HG02885 (cell line): ENCODE measurements at regions not wholly inside any gene's neighbourhood (a gene's known extent, or its start where the extent isn't known, plus 50 kb on each side); places are given as distances from the start of the nearest gene placed in this dataset.

ENCODE experiments used
- ATAC-seq: cut with Tn5 transposase; IDR thresholded peaks from one replicate; pipeline ENCODE4 v1.9.1; 2021; ENCODE audit warnings: mild to moderate bottlenecking; ENCODE audit not compliant: unreplicated experiment, poor library complexity

DNA sequence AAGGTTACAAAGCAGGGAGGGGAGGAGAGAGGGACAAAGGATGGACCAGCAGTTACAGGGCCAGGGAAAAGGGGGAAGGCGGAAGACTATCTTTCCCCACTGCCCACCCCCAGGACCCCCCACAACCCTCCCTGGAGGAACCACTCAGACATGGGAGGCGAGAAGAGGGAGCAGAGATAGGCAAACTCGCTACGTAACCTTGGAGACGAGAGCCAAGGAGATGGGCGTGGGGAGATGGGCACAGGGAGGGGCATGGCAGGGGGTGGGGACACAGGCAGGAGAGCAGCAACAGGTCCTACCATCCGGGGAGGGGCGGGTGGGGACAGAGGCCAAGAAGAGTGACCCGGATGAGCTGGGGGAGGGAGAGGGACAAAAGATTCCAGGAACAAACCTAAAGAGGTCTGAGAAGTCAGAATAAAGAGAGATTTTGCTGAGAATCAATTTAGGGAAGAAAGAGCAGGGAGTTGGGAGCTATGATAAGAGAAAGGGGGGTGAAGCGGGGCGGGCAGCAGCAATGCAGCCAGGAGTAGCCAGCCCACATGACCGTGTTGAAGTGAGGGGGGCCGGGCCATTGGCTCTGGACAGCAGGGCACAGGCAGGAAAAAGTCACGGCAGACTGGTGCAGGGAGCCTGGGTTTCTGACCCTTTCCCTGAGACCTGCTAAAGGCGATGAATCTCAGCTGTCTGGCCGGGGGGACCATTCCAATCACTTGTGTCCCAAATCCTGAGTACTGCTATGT is 128.4 kb downstream of the BUD13 start:
- ATAC-seq, result no peak

DNA sequence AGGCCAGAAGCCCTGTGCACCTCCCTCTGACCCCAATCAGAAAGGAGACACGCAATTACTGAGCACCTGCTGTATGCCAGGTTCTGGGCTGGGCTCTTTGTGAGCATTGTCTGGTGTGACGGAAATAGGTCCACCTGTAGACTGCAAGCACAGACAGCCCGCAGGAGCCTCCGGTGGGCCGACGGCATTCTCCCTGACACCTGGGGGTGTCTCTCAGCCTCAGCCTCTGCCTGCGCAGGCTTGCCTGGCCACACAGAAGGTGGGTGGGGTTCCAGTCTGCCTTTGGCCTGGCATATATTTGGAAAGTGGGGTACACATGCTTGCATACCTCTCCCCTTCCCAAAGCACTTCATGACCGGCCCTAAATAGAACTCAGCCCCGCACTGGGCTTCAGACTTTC is 129.3 kb downstream of the BUD13 start:
- ATAC-seq, result no peak

- ATAC-seq, result no peak
These were observed 129.9 kb downstream of the BUD13 start for GRCh38 chr11:116642902-116643301.

GRCh38 chr11:116642481-116642880 is 130.3 kb downstream of the BUD13 start:
- ATAC-seq, result no peak

- ATAC-seq, result no peak
These were observed 131.2 kb downstream of the BUD13 start for GRCh38 chr11:116641561-116642045.

GRCh38 chr11:116640641-116641402 is 132.0 kb downstream of the BUD13 start:
- no peak for ATAC-seq

DNA sequence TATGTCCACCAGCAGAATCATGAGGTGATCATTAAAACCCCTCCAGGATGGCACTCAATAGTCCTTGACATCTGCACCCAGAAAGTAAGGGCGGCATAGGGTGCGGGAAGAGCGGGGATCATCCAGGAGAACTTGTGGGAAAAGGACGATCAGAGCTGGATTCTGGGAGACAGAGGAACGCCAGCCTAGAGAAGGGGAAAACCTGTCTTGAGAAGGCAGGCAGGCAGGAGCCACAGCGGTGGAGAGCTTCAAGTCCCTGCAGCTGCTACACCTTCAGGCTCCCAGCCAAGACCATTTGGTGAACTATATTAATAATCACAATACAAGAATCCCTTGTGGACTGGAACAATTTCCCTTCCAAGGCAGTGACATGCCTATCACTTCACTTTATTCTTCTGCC is 134.3 kb downstream of the BUD13 start:
- ATAC-seq, result no peak

DNA sequence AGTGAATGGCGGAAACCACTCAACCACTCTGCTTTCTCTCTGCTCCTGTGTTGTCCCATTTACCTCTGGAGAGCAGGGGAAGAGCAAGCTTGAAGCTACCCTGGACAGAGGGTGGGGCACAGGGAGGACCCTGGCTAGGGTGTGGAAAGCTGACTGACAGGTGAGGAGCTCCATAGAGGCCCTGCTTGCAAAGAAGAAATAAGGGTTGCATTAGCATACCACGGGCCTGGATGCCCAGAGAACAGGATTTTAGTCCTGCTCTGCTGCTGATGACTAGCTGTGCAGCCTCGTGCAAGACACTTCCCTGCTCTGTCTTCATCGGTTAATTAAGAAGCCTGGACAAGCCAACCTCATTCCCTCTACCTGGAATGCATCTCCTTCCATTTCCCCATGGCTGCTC is 135.0 kb downstream of the BUD13 start:
- no peak for ATAC-seq

GRCh38 chr11:116636341-116636929 is 136.4 kb downstream of the BUD13 start:
- no peak for ATAC-seq

DNA sequence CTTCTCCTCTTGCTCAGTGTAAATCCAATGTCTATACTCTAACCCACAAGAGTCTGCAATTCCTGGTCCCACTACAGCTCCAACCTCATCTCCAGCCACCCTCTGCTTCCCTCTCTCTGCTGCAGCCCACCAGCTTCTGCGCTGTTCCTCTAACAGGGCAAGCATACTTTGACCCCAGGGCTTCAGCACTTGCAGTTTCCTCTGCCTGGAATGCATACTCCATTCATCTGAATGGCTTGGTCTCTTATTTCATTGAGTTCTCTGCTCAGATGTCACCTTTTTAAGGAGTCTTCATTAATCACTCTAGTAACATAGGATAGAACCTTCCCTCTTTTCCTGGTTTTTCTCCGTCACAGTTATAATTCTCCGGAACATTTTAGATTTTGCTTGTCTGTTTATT is 141.6 kb downstream of the BUD13 start:
- ATAC-seq, result no peak

- ATAC-seq, result no peak
These were observed 154.3 kb downstream of the BUD13 start for GRCh38 chr11:116618461-116618860.

- ATAC-seq, result no peak
These were observed 157.4 kb downstream of the BUD13 start for GRCh38 chr11:116615211-116615865.

GRCh38 chr11:116614306-116615210 is 158.2 kb downstream of the BUD13 start:
- ATAC-seq, result no peak

GRCh38 chr11:116613206-116613875 is 159.4 kb downstream of the BUD13 start:
- ATAC-seq, result no peak

- no peak for ATAC-seq
These were observed 160.7 kb downstream of the BUD13 start for GRCh38 chr11:116611998-116612620.

GRCh38 chr11:116610190-116610589 is 162.6 kb downstream of the BUD13 start:
- ATAC-seq, result no peak

DNA sequence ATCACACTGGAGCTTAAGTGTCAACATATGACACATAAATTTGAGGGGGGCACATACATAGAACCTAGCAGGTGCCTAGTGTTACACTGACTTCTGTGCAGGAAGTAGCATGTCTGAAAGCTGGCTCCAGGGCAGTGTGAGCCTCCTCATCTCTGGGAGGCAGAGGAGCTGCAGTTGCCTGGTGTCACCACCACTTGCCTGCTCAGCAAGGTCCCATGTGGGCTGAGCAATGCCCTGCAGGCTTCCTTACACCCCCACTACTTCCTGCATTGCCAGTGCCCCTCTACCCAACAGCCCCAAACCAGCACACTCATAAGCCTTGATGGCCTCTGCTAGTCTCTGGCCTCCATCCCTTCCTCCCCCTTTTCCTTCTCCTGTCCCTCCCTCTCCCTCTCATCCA is 165.8 kb downstream of the BUD13 start:
- no peak for ATAC-seq

GRCh38 chr11:116605543-116606459 is 167.0 kb downstream of the BUD13 start:
- ATAC-seq, result no peak
